ENCODE measurements at regions not wholly inside any gene's neighbourhood (a gene's known extent, or its start where the extent isn't known, plus 50 kb on each side); places are given as distances from the start of the nearest gene placed in this dataset.

DNA sequence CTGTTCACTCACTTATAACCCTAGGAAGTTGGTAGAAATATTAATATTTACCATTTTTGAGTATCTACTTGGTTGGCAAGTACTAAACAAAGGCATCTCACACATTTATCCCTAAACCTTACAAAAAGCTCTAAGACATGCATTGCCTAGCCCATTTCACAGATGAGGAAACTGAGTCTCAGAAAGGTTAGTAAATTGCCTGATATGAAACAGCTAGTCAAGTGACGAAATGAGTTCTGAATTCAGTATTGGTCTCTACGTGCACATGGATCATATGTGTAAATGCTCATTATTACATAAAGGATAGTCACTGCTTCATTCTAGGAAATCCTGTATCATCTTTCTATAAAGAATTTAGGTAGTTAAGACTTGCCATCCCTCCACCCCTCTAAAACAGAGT lies 105.1 kb downstream of the BARHL2 start:
- TF ChIP-seq, protein P1, sequence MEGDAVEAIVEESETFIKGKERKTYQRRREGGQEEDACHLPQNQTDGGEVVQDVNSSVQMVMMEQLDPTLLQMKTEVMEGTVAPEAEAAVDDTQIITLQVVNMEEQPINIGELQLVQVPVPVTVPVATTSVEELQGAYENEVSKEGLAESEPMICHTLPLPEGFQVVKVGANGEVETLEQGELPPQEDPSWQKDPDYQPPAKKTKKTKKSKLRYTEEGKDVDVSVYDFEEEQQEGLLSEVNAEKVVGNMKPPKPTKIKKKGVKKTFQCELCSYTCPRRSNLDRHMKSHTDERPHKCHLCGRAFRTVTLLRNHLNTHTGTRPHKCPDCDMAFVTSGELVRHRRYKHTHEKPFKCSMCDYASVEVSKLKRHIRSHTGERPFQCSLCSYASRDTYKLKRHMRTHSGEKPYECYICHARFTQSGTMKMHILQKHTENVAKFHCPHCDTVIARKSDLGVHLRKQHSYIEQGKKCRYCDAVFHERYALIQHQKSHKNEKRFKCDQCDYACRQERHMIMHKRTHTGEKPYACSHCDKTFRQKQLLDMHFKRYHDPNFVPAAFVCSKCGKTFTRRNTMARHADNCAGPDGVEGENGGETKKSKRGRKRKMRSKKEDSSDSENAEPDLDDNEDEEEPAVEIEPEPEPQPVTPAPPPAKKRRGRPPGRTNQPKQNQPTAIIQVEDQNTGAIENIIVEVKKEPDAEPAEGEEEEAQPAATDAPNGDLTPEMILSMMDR (IDR thresholded peaks at IDR 0.05; ENCODE audit: insufficient read depth, missing control alignments): no peak
- FAIRE-seq (no peak), DNase-seq (ENCODE audit: insufficient read length, low spot score) (no peak)

DNA sequence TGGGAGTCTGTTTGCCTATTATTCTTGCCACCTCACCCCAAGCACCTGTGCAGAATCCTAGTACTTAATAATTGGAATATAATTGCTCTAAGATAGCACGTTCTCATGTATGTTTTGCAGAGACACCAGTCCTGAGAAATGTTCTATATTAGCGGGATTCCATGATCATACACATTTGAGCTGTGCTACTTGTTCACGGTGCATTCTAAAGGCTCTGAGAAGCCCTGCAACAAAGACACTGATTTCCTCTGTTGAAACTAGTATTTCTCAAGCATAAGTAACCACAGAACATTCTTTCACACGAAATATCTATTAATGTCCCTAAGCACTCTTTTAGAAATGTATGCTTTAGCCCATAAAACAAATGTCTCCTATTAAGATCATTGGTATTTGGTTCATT lies 109.4 kb downstream of the BARHL2 start:
- TF ChIP-seq, protein P1 (IDR thresholded peaks at IDR 0.05; ENCODE audit: insufficient read depth, missing control alignments): no peak
- no peak for FAIRE-seq
- no peak for DNase-seq (ENCODE audit: insufficient read length, low spot score)

DNA sequence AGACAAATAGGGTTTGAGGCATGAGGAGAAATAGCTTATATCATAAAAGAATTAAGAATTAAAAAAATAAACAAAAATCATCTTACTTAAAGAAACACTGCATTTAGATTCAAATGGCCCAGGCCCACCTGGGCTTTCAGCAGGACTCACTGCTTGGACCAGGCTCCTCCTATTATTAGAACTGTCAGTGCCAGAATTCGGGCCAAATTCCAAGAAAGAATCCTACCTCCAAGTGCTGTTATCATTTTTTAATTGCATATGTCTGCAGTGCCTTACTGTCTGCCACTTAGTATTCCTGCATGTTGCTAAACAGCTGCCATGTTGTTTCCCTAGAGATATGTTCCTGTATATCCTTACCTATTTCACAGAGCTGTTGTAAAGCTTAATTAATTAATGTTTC lies 112.0 kb downstream of the BARHL2 start:
- TF ChIP-seq, protein P1 (IDR thresholded peaks at IDR 0.05; ENCODE audit: insufficient read depth, missing control alignments): no peak
- FAIRE-seq (no peak), DNase-seq (ENCODE audit: insufficient read length, low spot score) (no peak)

DNA sequence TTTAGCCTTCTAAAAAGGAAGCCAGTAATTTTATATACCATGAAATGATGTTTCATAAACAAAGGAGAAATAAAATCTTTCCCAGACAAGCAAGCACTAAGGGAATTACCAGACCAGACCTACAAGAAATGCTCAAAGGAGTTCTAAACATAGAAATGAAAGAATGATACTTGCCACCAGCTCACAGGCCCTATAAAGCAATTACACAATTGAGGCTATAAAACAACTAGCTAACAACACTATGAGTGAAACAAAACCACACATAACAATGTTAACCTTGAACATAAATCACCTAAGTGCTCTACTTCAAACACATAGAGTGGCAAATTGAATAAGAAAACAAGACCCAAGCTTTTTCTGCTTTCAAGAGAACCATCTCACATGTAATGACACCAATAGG lies 123.8 kb downstream of the BARHL2 start:
- FAIRE-seq (peak; percentile 25), DNase-seq (ENCODE audit: insufficient read length, low spot score) (no peak)
- TF ChIP-seq, protein P1 (IDR thresholded peaks at IDR 0.05; ENCODE audit: insufficient read depth, missing control alignments): no peak

DNA sequence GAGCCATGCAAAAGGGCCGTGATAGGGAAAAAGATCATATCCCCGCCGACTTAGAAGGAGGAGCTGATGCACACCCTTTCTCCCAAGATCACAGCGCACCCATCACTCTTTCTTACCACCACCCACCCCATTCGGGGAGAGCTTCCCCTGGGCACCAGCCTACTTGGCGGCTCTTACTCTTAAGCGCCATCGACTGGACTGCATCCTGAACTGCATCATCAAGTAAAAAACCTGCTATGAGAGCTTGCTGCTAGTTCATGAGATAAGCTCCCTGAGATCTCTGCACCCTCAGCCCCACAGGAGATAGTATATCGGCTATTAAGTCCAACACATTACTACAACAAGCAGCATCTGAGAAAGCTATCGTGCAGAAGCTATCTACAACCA lies 125.1 kb downstream of the BARHL2 start:
- FAIRE-seq: no peak
- TF ChIP-seq, protein P1 (IDR thresholded peaks at IDR 0.05; ENCODE audit: insufficient read depth, missing control alignments): no peak

DNA sequence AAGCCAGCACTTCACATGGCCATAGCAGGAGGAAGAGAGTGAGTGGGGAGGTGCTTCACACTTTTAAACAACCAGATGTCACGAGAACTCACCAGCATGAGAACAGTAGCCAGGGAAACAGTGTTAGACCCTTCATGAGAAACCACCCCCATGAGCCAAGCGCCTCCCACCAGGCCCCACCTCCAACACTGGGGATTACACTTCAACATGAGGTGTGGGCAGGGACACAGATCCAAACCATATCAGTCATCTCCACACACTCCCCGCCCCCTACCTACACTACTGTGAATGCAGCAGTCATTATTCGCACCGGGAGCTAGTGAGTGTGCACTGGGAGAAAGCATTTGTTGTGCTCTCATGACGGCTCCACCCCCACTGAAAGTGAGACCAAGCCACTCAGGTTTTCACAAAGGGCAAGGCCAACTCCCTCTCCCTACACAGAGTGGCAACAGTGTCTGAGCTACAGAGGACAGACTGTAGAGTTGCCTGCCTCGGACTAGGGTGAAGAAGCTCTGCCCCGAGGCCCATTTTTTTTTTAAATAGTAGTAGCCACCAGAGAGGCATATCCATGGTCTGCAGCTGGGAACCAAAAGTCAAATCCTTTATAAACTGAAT lies 125.6 kb downstream of the BARHL2 start:
- TF ChIP-seq, protein P1 (IDR thresholded peaks at IDR 0.05; ENCODE audit: insufficient read depth, missing control alignments): no peak
- FAIRE-seq (no peak), DNase-seq (ENCODE audit: insufficient read length, low spot score) (no peak)

More for the DNA sequence above, 125.1 kb downstream of the BARHL2 start:
- DNase-seq (ENCODE audit: insufficient read length, low spot score): no peak

DNA sequence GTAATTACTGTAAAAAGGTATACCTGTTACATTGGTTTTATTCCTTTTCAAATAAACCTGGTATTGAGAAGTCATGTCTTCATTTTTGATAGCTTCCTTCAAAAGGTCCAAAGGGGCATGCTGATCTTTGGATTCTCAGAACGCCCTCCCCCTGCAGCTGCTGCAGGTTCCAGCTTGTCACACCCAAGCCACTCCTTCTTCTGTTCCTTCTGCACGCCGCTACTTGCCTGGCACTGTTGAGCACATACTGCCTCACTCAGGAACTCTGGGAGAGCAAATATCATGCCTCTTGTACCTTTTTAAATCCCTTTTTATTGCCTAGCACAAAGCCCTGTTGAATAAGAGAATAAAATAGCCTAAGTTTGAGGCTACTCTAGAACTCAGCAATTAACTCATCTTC lies 136.9 kb downstream of the BARHL2 start:
- TF ChIP-seq, protein P1 (IDR thresholded peaks at IDR 0.05; ENCODE audit: insufficient read depth, missing control alignments): no peak
- DNase-seq (ENCODE audit: insufficient read length, low spot score) (no peak), FAIRE-seq (no peak)
